GM23338 (cell line): ENCODE measurements at regions not wholly inside any gene's neighbourhood (a gene's known extent, or its start where the extent isn't known, plus 50 kb on each side); places are given as distances from the start of the nearest gene placed in this dataset.

ENCODE experiments used
- ATAC-seq: fragments of 200-7000 bp; cut with Tn5 transposase; 3 replicates; pipeline ENCODE4 v1.9.1; 2020
- DNase-seq: peaks from one replicate; pipeline ENCODE4 v3.0.0-alpha.2; 2015; ENCODE audit warnings: low spot score
- H2AFZ ChIP-seq: fragments of 200-600 bp; sonication (generic); 2 replicates; pipeline ENCODE4 v1.8.0; 2016; ENCODE audit warnings: antibody characterized with exemption, mild to moderate bottlenecking, moderate library complexity
- H3F3A ChIP-seq: fragments of 200-600 bp; sonication (generic); replicated peaks from 2 replicates; pipeline ENCODE4 v1.8.0; 2017; ENCODE audit warnings: antibody characterized with exemption, mixed run types, low read depth
- H3K27ac ChIP-seq: fragments of 200-600 bp; sonication (generic); 2 replicates; pipeline ENCODE4 v1.6.1; 2016; ENCODE audit warnings: low read depth
- H3K27me3 ChIP-seq: fragments of 200-600 bp; sonication (generic); 2 replicates; pipeline ENCODE4 v1.8.0; 2016; ENCODE audit warnings: mild to moderate bottlenecking, mixed run types, moderate library complexity; ENCODE audit not compliant: insufficient read depth
- H3K36me3 ChIP-seq: fragments of 200-600 bp; sonication (generic); 2 replicates; pipeline ENCODE4 v1.8.0; 2016; ENCODE audit warnings: mild to moderate bottlenecking; ENCODE audit not compliant: insufficient read depth
- H3K4me1 ChIP-seq: fragments of 200-600 bp; sonication (generic); 2 replicates; pipeline ENCODE4 v1.8.0; 2016; ENCODE audit warnings: mild to moderate bottlenecking, moderate library complexity; ENCODE audit not compliant: insufficient read depth
- H3K4me2 ChIP-seq: fragments of 200-600 bp; sonication (generic); 2 replicates; pipeline ENCODE4 v1.7.1; 2017; ENCODE audit warnings: mixed run types
- H3K4me3 ChIP-seq: fragments of 200-600 bp; sonication (generic); 2 replicates; pipeline ENCODE4 v1.6.1; 2016; ENCODE audit warnings: mixed run types
- H3K79me2 ChIP-seq: fragments of 200-600 bp; sonication (generic); replicated peaks from 2 replicates; pipeline ENCODE4 v1.8.0; 2017; ENCODE audit warnings: mild to moderate bottlenecking; ENCODE audit not compliant: insufficient read depth
- H3K9me2 ChIP-seq: fragments of 200-600 bp; sonication (generic); 2 replicates; pipeline ENCODE4 v1.8.0; 2017; ENCODE audit not compliant: insufficient read depth
- H4K20me1 ChIP-seq: fragments of 200-600 bp; sonication (generic); replicated peaks from 2 replicates; pipeline ENCODE4 v1.8.0; 2017; ENCODE audit warnings: mild to moderate bottlenecking; ENCODE audit not compliant: insufficient read depth
- H3K27ac Mint-ChIP-seq: 2 replicates; pipeline ENCODE4 v1.8.0; 2020; ENCODE audit warnings: inconsistent platforms, mild to moderate bottlenecking, moderate library complexity, mixed read lengths
- H3K27me3 Mint-ChIP-seq: 3 replicates; pipeline ENCODE4 v1.8.0; 2022; ENCODE audit warnings: low read depth, mild to moderate bottlenecking, moderate library complexity, mixed read lengths, inconsistent platforms; ENCODE audit not compliant: insufficient read depth, poor library complexity
- H3K36me3 Mint-ChIP-seq: 3 replicates; pipeline ENCODE4 v1.8.0; 2021; ENCODE audit warnings: low read depth, mild to moderate bottlenecking, inconsistent platforms, moderate library complexity, mixed read lengths
- H3K4me1 Mint-ChIP-seq: 3 replicates; pipeline ENCODE4 v1.8.0; 2020; ENCODE audit warnings: mild to moderate bottlenecking, inconsistent platforms, mixed read lengths
- H3K4me3 Mint-ChIP-seq: 3 replicates; pipeline ENCODE4 v1.8.0; 2021; ENCODE audit warnings: moderate library complexity, mild to moderate bottlenecking, inconsistent platforms, mixed read lengths
- H3K9me3 Mint-ChIP-seq: 3 replicates; pipeline ENCODE4 v1.8.0; 2020; ENCODE audit warnings: moderate library complexity, mild to moderate bottlenecking, inconsistent platforms, mixed read lengths
- CREB1 ChIP-seq: fragments of 250-450 bp; sonication (Bioruptor Pico); IDR thresholded peaks from 2 replicates; pipeline ENCODE4 v1.5.0; 2020; ENCODE audit warnings: low read depth, mild to moderate bottlenecking, moderate library complexity
- CTCF ChIP-seq, 2 experiments: fragments of 200-600 bp in 1 of 2; sonication (generic) in 1 of 2; conservative IDR thresholded peaks; 2 replicates each; pipeline versions ENCODE4 v1.5.1 to v1.6.1; 2016 to 2017; ENCODE audit warnings: antibody characterized with exemption in 2 of 2, low read depth in 2 of 2, mild to moderate bottlenecking in 2 of 2, moderate library complexity in 1 of 2
- ETS1 ChIP-seq: IDR thresholded peaks from 2 replicates; pipeline ENCODE4 v1.6.1; 2016; ENCODE audit warnings: antibody characterized with exemption
- POLR2AphosphoS5 ChIP-seq: IDR thresholded peaks from 2 replicates; pipeline ENCODE4 v1.6.1; 2016; ENCODE audit warnings: antibody characterized with exemption, low read depth
- REST ChIP-seq: IDR thresholded peaks from one replicate; pipeline ENCODE4 v1.6.1; 2018; ENCODE audit warnings: antibody characterized with exemption; ENCODE audit not compliant: unreplicated experiment
- ZNF114 ChIP-seq: fragments of 250-450 bp; sonication (Bioruptor Pico); IDR thresholded peaks from 2 replicates; pipeline ENCODE4 v1.5.0; 2020; ENCODE audit warnings: mild to moderate bottlenecking, moderate library complexity
- ZNF331 ChIP-seq: fragments of 250-450 bp; sonication (Bioruptor Pico); IDR thresholded peaks from 2 replicates; pipeline ENCODE4 v1.5.0; 2020; ENCODE audit warnings: low read depth, mild to moderate bottlenecking, moderate library complexity
- ZNF462 ChIP-seq: fragments of 250-450 bp; sonication (Bioruptor Pico); IDR thresholded peaks from 2 replicates; pipeline ENCODE4 v1.5.0; 2020; ENCODE audit warnings: mild to moderate bottlenecking, moderate library complexity

- no peak overlapping the region for H3K27ac ChIP-seq
- TF ChIP-seq ETS1 (no peak), CREB1 (CRISPR knock-in tag) (no peak), ZNF462 (CRISPR knock-in tag) (no peak), ZNF114 (CRISPR knock-in tag) (no peak), ZNF331 (no peak), CTCF (conservative IDR thresholded peaks at IDR 0.05; ENCODE audit: low read depth in 2 of 2) (no peak), POLR2AphosphoS5 (no peak), REST (no peak)
These were observed 62.1 kb upstream of the CPEB4 start for GRCh38 chr5:173826086-173826427.

More at GRCh38 chr5:173826086-173826427, 62.1 kb upstream of the CPEB4 start:
- Mint-ChIP-seq H3K4me1 (peaks cover 21% of the 10 kb centered on the region), H3K27ac (no peak overlapping the region), H3K27me3 (peaks cover 5% of the 10 kb centered on the region), H3K4me3 (no peak overlapping the region), H3K9me3 (peaks cover 7% of the 10 kb centered on the region; the same call in 1 of the 3 replicates), H3K36me3 (peaks cover 6% of the 10 kb centered on the region; the same call in 1 of the 3 replicates)
- no peak overlapping the region for H3K4me3 ChIP-seq
- H3K36me3 ChIP-seq: no peaks in the 10 kb centered on the region
- no peaks in the 10 kb centered on the region for H3F3A ChIP-seq
- no peak overlapping the region for H3K4me2 ChIP-seq
- no peak for DNase-seq
- H3K27me3 ChIP-seq: no peaks in the 10 kb centered on the region
- peaks cover 10% of the 10 kb centered on the region for H3K9me2 ChIP-seq
- peaks cover 4% of the 10 kb centered on the region; the same call in 1 of the 2 replicates for H3K4me1 ChIP-seq
- no peaks in the 10 kb centered on the region for H3K79me2 ChIP-seq
- H4K20me1 ChIP-seq: no peaks in the 10 kb centered on the region
- H2AFZ ChIP-seq: no peak overlapping the region
- ATAC-seq: no peak
